SK-N-SH (cell line): ENCODE measurements at regions not wholly inside any gene's neighbourhood (a gene's known extent, or its start where the extent isn't known, plus 50 kb on each side); places are given as distances from the start of the nearest gene placed in this dataset.

ENCODE experiments used
- CTCF ChIA-PET: fragments of 300-600, 350-600 bp; formaldehyde crosslinking; extraction: SDS; loops from one replicate; lab custom pipeline; 2021; lab: Yijun Ruan, JAX
- POLR2A ChIA-PET: fragments of 350-600 bp; sonication (Branson Sonifier 250); formaldehyde crosslinking; extraction: SDS; loops from one replicate; lab custom pipeline; 2020; ENCODE audit warnings: antibody characterized with exemption, inconsistent platforms; lab: Yijun Ruan, JAX
- DNase-seq: peaks from one replicate; pipeline ENCODE4 v3.0.0; 2012
- H2AFZ ChIP-seq: fragments of 200-600 bp; sonication (generic); 2 replicates; pipeline ENCODE4 v1.8.1; 2016; ENCODE audit warnings: antibody characterized with exemption, mild to moderate bottlenecking, low read depth
- H3F3A ChIP-seq: fragments of 200-600 bp; sonication (generic); replicated peaks from 2 replicates; pipeline ENCODE3; 2016; ENCODE audit warnings: antibody characterized with exemption, mild to moderate bottlenecking; ENCODE audit not compliant: insufficient read depth
- H3K27ac ChIP-seq, 2 experiments: fragments of 200-500 bp in 1 of 2; fragments of 200-600 bp in 1 of 2; sonication (Bioruptor generic) in 1 of 2; sonication (generic), shearing (Covaris generic) in 1 of 2; 2 replicates each; pipeline versions ENCODE4 v1.5.1 to v1.6.1; 2014 to 2016; ENCODE audit warnings: low read depth in 2 of 2, inconsistent platforms in 1 of 2, low read length in 1 of 2, mild to moderate bottlenecking in 1 of 2, mixed read lengths in 1 of 2
- H3K27me3 ChIP-seq: fragments of 200-600 bp; sonication (generic), shearing (Covaris generic); 2 replicates; pipeline ENCODE4 v1.6.1; 2016; ENCODE audit warnings: mixed run types; ENCODE audit not compliant: insufficient read depth
- H3K36me3 ChIP-seq, 2 experiments: fragments of 200-500 bp in 1 of 2; fragments of 200-600 bp in 1 of 2; sonication (Bioruptor generic) in 1 of 2; sonication (generic) in 1 of 2; replicated peaks in 1 of 2; 2 replicates each; pipeline versions ENCODE3 to v1.5.1; 2014 to 2016; ENCODE audit warnings: low read length in 1 of 2, mild to moderate bottlenecking in 1 of 2; ENCODE audit not compliant: insufficient read depth in 2 of 2, control insufficient read depth in 1 of 2
- H3K4me1 ChIP-seq, 2 experiments: fragments of 200-500 bp in 1 of 2; fragments of 200-600 bp in 1 of 2; sonication (Bioruptor generic) in 1 of 2; sonication (generic), shearing (Covaris generic) in 1 of 2; 2 replicates each; pipeline versions ENCODE4 v1.5.1 to v1.6.1; 2014 to 2016; ENCODE audit warnings: low read depth in 1 of 2, low read length in 1 of 2, mixed run types in 1 of 2; ENCODE audit not compliant: insufficient read depth in 2 of 2, control insufficient read depth in 1 of 2
- H3K4me2 ChIP-seq: fragments of 200-600 bp; sonication (generic), shearing (Covaris generic); 2 replicates; pipeline ENCODE4 v1.6.1; 2017; ENCODE audit warnings: mixed run types
- H3K4me3 ChIP-seq, 2 experiments: fragments of 200-500 bp in 1 of 2; fragments of 200-600 bp in 1 of 2; sonication (Bioruptor generic) in 1 of 2; sonication (generic), shearing (Covaris generic) in 1 of 2; 2 replicates each; pipeline versions ENCODE4 v1.5.1 to v1.8.1; 2014 to 2016; ENCODE audit warnings: low read depth in 2 of 2, inconsistent platforms in 1 of 2, low read length in 1 of 2, mild to moderate bottlenecking in 1 of 2, mixed read lengths in 1 of 2, moderate library complexity in 1 of 2
- H3K79me2 ChIP-seq: fragments of 200-600 bp; sonication (generic); 2 replicates; pipeline ENCODE4 v1.8.1; 2017; ENCODE audit warnings: mild to moderate bottlenecking; ENCODE audit not compliant: insufficient read depth
- H3K9ac ChIP-seq: fragments of 200-600 bp; sonication (generic); 2 replicates; pipeline ENCODE4 v1.6.1; 2017; ENCODE audit warnings: mixed run types
- H3K9me2 ChIP-seq: fragments of 200-600 bp; sonication (generic); 2 replicates; pipeline ENCODE4 v1.6.1; 2017; ENCODE audit warnings: mixed run types
- H3K9me3 ChIP-seq: fragments of 200-600 bp; sonication (generic); 2 replicates; pipeline ENCODE4 v1.6.1; 2017; ENCODE audit warnings: mixed run types, mild to moderate bottlenecking, moderate library complexity
- H4K20me1 ChIP-seq: fragments of 200-600 bp; sonication (generic); 2 replicates; pipeline ENCODE4 v1.6.1; 2017; ENCODE audit warnings: mild to moderate bottlenecking, mixed run types; ENCODE audit not compliant: insufficient read depth
- CHD2 ChIP-seq: fragments of 150-350 bp; IDR thresholded peaks from 2 replicates; pipeline ENCODE4 v1.6.1; 2018; ENCODE audit warnings: low read length; ENCODE audit not compliant: partially characterized antibody
- ELF1 ChIP-seq: IDR thresholded peaks from 2 replicates; pipeline ENCODE4 v1.4.0; 2012
- EP300 ChIP-seq, 2 experiments: IDR thresholded peaks; 2 replicates each; pipeline versions ENCODE4 v1.4.0 to v1.6.1; 2012; ENCODE audit warnings: borderline replicate concordance in 1 of 2, low read depth in 1 of 2, low read length in 1 of 2
- FOSL2 ChIP-seq: IDR thresholded peaks from 2 replicates; pipeline ENCODE4 v1.4.0; 2012; ENCODE audit warnings: low read depth, mild to moderate bottlenecking, moderate library complexity, borderline replicate concordance
- FOXJ3 ChIP-seq: sonication (generic); formaldehyde crosslinking; IDR thresholded peaks from 2 replicates; pipeline ENCODE4 v1.5.1; 2020; ENCODE audit warnings: mild to moderate bottlenecking, missing genetic modification reagents
- FOXM1 ChIP-seq: IDR thresholded peaks from 2 replicates; pipeline ENCODE4 v1.4.0; 2012; ENCODE audit warnings: low read depth, mild to moderate bottlenecking
- IRF3 ChIP-seq: fragments of 150-350 bp; IDR thresholded peaks from 2 replicates; pipeline ENCODE4 v1.6.1; 2016; ENCODE audit warnings: mild to moderate bottlenecking, low read depth, low read length
- MAX ChIP-seq: IDR thresholded peaks from 2 replicates; pipeline ENCODE4 v1.4.0; 2012; ENCODE audit warnings: low read depth
- MEF2A ChIP-seq: IDR thresholded peaks from 2 replicates; pipeline ENCODE4 v1.4.0; 2012; ENCODE audit warnings: low read depth, borderline replicate concordance
- MXI1 ChIP-seq: IDR thresholded peaks from 2 replicates; pipeline ENCODE4 v1.6.1; 2012; ENCODE audit warnings: mild to moderate bottlenecking, low read depth, low read length, improper control_type of control experiment
- NRF1 ChIP-seq: IDR thresholded peaks from 2 replicates; pipeline ENCODE4 v1.6.1; 2012; ENCODE audit warnings: low read depth, mild to moderate bottlenecking, low read length
- RCOR1 ChIP-seq: fragments of 150-350 bp; IDR thresholded peaks from 2 replicates; pipeline ENCODE4 v1.6.1; 2017; ENCODE audit warnings: antibody characterized with exemption, low read length
- REST ChIP-seq: IDR thresholded peaks from 2 replicates; pipeline ENCODE4 v1.6.1; 2012; ENCODE audit warnings: mild to moderate bottlenecking, low read depth, low read length, moderate library complexity
- SMC3 ChIP-seq: IDR thresholded peaks from 2 replicates; pipeline ENCODE4 v1.6.1; 2012; ENCODE audit warnings: low read depth, low read length, improper control_type of control experiment
- YY1 ChIP-seq: IDR thresholded peaks from 2 replicates; pipeline ENCODE4 v1.4.0; 2012; ENCODE audit warnings: low read depth, mild to moderate bottlenecking
- ZBTB33 ChIP-seq: IDR thresholded peaks from 2 replicates; pipeline ENCODE4 v1.4.0; 2012; ENCODE audit warnings: low read depth, borderline replicate concordance
- WGBS: methylation state at CpG from one replicate; pipeline ENCODE4 v1.1.6; 2017; ENCODE audit warnings: low lambda C conversion rate; 5-methylcytosine and 5-hydroxymethylcytosine counted together
- TF ChIP-seq, protein P1 (sequence below): fragments of 150-350 bp; IDR thresholded peaks from 2 replicates; pipeline ENCODE4 v1.6.1; 2017; ENCODE audit warnings: antibody characterized with exemption, low read length, low read depth, borderline replicate concordance
- TF ChIP-seq, protein P2 (sequence below): IDR thresholded peaks from 2 replicates; pipeline ENCODE4; 2012

- H3K9me2 ChIP-seq = no peaks in the 10 kb centered on the region
- no peak overlapping the region for H3K4me3 ChIP-seq
- H4K20me1 ChIP-seq = no peaks in the 10 kb centered on the region
- H3K9ac ChIP-seq = no peak overlapping the region
- TF ChIP-seq, protein P1, sequence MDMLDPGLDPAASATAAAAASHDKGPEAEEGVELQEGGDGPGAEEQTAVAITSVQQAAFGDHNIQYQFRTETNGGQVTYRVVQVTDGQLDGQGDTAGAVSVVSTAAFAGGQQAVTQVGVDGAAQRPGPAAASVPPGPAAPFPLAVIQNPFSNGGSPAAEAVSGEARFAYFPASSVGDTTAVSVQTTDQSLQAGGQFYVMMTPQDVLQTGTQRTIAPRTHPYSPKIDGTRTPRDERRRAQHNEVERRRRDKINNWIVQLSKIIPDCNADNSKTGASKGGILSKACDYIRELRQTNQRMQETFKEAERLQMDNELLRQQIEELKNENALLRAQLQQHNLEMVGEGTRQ = no peak
- TF ChIP-seq, protein P2, sequence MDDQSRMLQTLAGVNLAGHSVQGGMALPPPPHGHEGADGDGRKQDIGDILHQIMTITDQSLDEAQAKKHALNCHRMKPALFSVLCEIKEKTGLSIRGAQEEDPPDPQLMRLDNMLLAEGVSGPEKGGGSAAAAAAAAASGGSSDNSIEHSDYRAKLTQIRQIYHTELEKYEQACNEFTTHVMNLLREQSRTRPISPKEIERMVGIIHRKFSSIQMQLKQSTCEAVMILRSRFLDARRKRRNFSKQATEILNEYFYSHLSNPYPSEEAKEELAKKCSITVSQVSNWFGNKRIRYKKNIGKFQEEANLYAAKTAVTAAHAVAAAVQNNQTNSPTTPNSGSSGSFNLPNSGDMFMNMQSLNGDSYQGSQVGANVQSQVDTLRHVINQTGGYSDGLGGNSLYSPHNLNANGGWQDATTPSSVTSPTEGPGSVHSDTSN = no peak
- TF ChIP-seq YY1 (no peak), SMC3 (no peak), MXI1 (no peak), EP300 (IDR thresholded peaks at IDR 0.05; ENCODE audit: borderline replicate concordance in 1 of 2, low read depth in 1 of 2, low read length in 1 of 2) (no peak), ELF1 (no peak), REST (no peak), ZBTB33 (no peak), IRF3 (no peak), FOXJ3 (CRISPR knock-in tag) (no peak), FOXM1 (no peak), FOSL2 (no peak), NRF1 (no peak), MAX (no peak), RCOR1 (no peak), CHD2 (no peak), MEF2A (no peak)
- no peak overlapping the region for H2AFZ ChIP-seq
- H3K36me3 ChIP-seq = no peaks in the 10 kb centered on the region
- no peaks in the 10 kb centered on the region for H3K4me1 ChIP-seq
- H3K9me3 ChIP-seq = no peaks in the 10 kb centered on the region
- H3F3A ChIP-seq = no peaks in the 10 kb centered on the region
- ChIA-PET CTCF (no interaction called here), POLR2A (no interaction called here)
- 34% methylated on average over 8 of the region's 8 CpGs for WGBS
- DNase-seq = no peak
- no peak overlapping the region for H3K4me2 ChIP-seq
- H3K27ac ChIP-seq = no peak overlapping the region
- no peaks in the 10 kb centered on the region; the same call in 1 of the 2 replicates for H3K27me3 ChIP-seq
- no peaks in the 10 kb centered on the region for H3K79me2 ChIP-seq
Observed at GRCh38 chr9:108182270-108182669, 673.5 kb downstream of the ACTL7B start.
